Epithelial cell of prostate (primary cell): ENCODE measurements at regions not wholly inside any gene's neighbourhood (a gene's known extent, or its start where the extent isn't known, plus 50 kb on each side); places are given as distances from the start of the nearest gene placed in this dataset.

Experiments used
- DNase-seq: peaks from one replicate; pipeline ENCODE4 v3.0.0-alpha.2; 2011; ENCODE audit warnings: low read depth, low spot score
- H3K27ac ChIP-seq: fragments of 450-650 bp; 2 replicates; pipeline ENCODE4 v1.5.1; 2017; ENCODE audit warnings: mild to moderate bottlenecking

DNA sequence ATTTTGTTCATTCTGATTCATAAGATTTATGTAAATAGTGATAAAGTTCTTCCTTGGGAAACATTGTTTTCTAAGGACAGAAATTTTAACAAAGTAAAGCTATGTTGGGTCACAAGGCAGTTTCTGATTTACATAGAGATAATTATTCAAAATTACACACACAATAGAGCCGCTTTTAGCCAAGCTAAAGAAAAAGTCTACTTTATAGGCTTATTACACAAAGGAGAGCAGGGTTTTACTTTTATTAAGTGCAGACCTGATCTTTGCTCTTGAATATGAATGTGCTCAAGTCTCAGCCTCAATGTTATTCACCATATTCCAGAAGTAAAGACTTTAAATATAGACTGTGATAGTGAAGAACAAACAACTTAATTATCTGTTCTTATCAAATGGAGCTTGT is 787.8 kb upstream of the LINC00305 start:
- H3K27ac ChIP-seq = no peak overlapping the region
- DNase-seq = no peak

DNA sequence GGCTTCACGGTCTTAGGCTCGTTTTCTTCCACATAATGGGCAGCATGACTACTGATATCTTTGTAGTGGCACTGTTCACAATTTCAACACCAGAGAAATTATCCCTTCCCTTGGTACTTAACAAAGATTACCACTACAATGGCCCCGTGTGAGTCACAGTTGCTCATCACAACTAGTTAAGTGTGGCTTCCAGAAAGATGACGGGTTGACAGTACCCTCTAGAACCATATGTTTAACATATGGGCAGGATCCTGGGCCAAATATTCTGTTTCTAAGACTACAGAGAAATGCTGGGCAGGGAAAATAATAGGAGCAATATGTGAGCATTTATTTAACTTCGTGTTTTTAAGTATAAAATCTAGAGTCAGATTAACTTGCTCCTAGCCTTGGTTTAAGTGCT is 780.1 kb upstream of the LINC00305 start:
- no peak for DNase-seq
- no peak overlapping the region for H3K27ac ChIP-seq

DNA sequence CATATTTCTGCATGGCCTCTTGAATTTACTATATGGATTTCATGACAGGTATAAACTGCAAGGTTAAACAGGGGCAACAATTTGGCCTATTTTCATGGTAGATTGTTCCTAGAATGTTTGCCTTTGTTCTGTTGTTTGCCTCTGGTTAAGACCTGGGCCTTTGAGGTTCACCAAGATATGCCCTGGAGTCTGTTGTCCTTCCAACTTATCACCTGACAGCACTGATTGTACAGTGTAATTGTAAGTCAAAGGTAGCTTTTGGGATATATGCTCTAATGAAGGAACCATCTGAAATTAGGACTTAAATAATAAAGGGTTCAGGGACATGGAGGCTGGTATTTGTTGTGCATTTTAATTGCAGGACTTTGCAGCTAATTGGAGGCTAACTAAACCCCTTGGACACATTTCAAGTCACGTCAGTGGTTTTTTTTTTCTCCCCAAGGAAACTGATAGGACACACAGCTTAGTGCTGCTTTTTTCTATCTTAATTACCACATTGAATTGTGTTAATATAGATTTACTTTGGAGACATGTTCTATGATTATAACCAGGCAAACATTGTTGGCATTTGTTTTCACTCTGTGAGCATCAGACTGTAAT is 771.2 kb upstream of the LINC00305 start:
- DNase-seq = no peak
- H3K27ac ChIP-seq = no peak overlapping the region

DNA sequence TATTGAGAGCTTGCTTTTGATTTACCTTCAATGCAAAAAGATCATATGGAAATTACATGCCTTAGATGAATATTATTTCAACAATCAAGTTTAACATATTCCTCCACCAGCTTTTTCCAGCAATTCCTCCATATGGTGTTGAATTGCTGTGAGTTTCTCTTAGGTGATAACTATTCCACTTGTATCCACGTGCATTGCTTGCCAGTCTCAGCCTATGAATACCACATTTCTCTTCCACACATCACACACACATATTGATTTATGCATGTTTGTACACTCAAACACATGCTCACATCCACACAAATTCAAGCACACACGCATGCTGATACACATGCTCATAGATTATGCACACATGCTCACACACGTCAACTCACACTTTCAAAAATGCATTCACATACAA is 770.0 kb upstream of the LINC00305 start:
- no peak overlapping the region for H3K27ac ChIP-seq
- no peak for DNase-seq

DNA sequence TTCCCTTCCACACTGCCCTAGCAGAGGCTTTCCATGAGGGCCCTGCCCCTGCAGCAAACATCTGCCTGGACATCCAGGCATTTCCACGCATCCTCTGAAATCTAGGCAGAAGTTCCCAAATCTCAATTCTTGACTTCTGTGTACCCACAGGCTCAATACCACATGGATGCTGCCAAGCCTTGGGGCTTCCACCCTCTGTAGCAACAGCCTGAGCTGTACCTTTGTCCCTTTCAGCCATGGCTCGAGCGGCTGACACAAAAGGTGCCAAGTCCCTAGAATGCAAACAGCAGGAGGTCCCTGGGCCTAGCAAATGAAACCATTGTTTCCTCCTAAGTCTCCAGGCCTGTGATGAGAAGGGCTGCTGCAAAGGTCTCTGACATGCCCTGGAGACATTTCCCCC is 744.5 kb upstream of the LINC00305 start:
- no peak overlapping the region for H3K27ac ChIP-seq

DNA sequence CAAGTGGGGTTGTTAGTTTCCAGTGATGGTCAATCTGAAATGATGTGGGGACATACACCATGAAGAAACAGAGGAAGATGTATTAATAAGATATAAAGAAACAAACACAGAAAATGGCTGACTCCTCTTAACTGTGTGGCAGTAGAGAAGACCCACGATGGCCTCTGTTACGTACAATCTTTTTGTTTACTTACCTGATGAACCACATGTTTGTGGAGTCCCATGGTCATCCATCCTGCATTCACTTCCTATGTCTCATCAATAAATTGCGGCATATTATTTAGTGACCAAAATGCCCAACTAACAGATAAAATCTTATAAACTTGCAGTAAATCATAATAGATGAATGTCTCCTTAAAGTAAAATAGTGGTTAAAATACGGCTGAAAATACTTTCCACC is 740.1 kb upstream of the LINC00305 start:
- H3K27ac ChIP-seq = no peak overlapping the region
- DNase-seq = no peak

More for the DNA sequence above, 744.5 kb upstream of the LINC00305 start:
- no peak for DNase-seq

DNA sequence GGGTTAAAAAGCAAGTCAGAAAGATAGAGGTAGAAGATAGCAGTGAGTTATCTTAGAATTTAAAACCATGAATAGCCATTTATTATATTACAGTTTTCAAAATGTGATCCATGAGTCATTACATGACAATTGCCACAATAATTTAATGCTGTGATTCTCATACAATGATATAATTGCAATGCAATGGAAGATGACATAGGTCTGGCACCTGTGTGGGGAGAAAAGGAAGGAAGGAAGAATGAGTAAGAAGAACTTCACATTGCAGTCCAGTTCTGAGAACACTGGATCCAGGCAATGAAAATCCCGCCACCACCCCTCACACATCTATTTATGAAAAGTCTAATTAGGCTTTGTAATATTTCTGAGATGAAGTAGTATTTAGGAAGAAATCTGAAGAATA is 738.1 kb upstream of the LINC00305 start:
- H3K27ac ChIP-seq = no peak overlapping the region
- DNase-seq = no peak

DNA sequence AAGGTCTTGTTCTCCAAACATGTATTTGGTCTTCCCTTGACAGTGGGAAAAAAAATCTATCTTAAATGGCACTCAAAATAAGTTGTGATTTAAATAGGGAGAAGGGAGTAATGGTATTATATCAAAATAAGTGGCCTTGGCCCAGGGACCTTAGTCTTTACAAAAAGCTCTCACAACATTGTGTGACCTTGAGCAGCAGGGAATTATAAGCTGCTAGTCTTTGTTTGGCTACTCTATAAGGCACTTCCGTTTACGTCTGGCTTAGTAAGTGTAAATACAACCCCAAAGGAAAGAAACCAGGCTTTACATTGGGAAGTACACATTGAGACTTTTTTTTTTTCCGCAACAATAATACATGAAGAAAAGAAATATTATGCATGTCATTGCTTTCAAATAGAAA is 734.0 kb upstream of the LINC00305 start:
- no peak for DNase-seq
- H3K27ac ChIP-seq = no peak overlapping the region

DNA sequence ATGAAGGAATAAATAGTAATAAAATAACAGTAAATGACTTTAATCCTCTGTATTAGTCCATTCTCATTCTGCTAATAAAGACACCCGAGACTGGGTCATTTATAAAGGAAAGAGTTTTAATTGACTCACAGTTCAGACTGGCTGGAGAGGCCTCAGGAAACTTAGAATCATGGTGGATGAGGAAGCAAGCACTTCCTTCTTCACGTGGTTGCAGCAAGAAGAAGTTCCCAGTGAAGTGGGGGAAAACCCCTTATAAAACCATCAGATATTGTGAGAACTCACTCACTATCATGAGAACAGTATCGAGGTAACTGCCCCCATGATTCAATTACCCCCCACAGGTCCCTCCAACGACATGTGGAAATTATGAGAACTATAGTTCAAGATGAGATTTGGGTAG is 727.9 kb upstream of the LINC00305 start:
- no peak overlapping the region for H3K27ac ChIP-seq
- DNase-seq = no peak

DNA sequence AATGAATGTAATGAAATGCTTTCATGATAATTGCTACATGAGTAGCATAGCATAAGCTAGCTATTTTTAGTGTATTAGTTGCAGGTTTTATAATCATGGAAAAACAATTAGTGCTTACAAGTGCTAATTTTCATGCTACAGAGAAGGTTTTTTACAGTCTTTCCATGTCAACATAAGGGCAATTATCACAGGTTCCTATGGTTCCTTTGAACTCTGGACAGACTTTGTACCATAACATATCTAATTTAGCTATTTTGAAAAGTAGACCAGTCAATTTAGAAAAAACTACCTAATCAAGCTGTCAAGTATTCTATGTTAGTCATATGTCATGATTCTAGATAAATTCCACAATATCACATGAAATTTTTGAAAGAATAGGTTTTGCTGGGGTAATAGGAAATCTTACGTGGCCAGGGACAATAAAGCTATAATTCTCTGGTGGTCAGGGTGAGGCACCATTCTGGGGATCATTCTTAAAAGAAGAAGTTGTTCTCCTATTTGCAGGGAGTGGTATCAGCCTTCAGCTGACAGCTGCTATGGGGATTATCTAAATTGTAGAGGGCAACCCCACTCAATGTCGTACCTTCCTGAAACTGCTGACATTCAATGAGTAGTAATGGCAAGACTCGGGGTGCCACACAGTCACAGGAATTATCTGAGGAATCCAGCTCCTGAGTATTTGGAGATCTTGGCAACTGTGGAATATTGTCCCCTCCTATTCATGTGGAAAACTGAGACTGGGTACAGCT is 724.0 kb upstream of the LINC00305 start:
- no peak overlapping the region for H3K27ac ChIP-seq
- DNase-seq = no peak

DNA sequence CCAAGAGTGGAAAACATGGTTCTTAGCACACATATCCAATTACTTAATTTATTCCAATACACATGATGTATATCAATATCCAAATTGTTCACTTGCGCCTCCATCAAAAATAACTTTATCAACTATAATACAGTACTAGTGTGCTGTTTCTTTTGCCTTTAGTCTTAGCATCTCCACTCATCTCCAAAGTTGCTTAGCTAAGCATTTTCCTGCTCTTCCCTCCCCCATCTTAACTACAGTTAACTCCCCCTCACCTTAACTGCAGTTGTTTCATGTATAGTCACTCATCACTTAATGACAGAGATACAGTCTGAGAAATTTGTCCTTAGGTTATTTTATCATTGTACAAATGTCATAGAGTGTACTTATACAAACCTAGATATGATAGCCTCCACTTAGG is 705.2 kb upstream of the LINC00305 start:
- DNase-seq = no peak
- no peak overlapping the region for H3K27ac ChIP-seq

DNA sequence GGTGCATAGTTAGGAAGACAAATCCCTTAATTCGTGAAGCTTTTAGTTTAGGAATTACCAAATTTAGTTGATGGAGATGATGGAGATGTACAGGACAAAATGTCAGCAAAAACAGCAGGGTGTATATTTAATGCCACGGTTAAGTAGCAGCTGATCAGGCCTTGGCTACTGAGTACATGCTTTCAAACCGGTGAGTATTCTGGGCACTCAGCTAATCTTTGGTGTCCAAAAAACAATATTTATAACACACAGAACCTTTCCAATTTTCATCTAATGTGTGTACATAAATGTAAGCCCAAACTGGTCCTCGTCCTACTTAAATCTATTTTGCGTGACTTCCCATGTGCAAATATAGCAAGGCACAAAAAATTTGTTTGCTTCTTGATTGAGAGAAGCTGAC is 703.4 kb upstream of the LINC00305 start:
- DNase-seq = no peak
- no peak overlapping the region for H3K27ac ChIP-seq

DNA sequence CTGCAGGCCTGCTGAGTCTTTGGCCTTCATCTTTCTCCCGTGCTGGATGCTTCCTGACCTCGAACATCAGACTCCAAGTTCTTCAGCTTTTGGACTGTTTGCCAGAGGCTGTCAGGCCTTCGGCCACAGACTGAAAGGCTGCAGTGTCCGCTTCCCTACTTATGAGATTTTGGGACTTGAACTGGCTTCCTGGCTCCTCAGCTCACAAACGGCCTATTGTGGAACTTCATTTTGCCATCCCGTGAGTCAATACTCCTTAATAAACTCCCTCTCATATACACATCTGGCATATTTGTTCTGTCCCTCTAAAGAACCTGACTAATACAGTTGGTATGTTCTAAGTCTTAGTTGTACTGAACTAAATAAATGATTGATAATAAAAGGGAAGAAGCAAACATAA is 702.8 kb upstream of the LINC00305 start:
- DNase-seq = no peak

DNA sequence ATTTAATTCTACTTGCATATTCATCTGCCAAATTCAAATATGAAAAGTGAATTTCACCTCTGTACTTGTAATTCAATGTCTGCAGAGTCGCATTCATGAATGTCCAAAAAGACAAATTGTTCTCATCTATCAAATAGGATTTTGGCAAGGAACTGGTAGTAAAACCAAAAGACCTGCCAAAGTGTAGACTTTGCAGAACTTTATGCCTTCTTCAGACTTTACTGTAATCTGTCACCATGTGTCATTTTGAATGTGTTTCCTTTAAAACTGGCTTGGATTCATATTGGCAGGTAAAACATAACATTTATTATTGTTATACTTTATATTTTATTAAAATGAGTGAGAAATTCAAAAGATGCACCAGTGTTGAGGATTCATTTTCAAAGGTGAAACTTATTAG is 701.9 kb upstream of the LINC00305 start:
- DNase-seq = no peak
- H3K27ac ChIP-seq = no peak overlapping the region

More for the DNA sequence above, 702.8 kb upstream of the LINC00305 start:
- no peak overlapping the region for H3K27ac ChIP-seq

DNA sequence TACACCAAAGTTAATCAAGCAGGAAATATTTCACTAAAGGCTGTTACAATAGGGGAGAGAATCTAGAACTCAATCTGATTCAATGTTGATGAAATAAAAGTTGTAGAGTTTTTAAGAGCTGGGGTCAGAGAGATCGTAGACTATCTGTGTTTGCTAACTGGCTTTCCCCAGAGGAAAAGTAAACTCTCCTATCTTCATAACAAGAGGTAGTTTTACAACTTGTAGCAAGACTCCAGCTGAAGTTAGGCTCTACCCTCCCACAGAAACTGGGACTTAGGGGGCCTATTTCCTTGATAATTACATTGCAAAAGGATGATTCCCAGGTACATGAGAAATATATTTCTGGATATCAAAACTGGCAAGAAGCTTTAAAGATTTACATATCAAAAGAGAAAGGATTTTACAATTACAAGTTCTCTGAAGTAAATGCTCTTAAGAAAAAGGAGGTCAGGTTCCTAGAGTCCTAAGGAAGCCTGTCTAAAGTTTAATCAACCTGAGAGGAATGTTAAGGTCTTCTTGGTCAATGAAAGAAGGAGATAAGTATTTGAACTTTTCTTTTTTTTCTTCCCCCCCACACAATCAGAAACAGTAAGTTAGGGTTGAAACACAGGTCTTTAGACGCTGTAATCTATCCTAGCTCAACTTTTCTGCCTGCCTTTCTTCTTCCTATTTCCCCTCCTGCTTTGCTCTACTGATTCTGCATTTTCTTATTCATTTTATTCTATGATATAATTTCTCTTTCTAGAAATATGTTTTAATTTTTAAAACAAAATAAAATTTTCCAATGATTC is 692.2 kb upstream of the LINC00305 start:
- no peak for DNase-seq

DNA sequence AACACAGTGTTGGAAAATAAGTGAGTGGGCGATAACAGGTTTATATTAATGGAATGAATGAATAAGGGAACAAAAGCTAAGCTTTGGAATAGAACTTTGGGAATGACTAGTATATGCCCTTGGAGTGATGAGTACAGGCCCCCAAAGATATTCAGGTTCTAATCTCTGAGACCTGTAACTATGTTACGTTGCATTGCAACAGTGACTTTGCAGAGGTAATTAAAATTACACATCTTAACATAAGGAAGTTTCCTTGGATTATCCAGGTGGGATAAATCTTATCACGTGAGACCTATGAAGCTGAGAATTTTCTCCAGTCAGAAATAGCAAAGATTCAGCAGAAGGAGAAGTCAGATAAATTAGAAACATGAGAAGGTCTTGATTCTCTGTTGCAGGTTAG is 661.5 kb upstream of the LINC00305 start:
- no peak overlapping the region for H3K27ac ChIP-seq
- no peak for DNase-seq

More for the DNA sequence above, 692.2 kb upstream of the LINC00305 start:
- no peak overlapping the region for H3K27ac ChIP-seq

DNA sequence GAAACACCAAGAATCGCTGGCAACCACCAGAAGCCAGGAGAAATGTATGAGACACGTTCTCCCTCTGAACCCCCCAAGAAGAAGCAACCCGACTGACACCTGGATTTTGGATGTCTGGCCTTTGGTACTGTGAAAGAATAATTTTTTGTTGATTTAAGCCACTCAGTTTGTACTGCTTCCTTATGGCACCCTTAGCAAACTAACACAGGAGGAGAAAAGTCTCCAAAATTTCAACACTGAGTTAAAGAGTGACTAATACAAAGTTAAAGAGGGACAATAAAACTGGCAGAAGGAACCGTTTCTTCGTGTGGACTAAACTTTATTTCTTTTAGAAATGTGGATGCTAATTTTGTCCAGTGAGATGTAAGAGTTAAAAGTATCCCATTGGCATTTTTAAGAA is 660.9 kb upstream of the LINC00305 start:
- no peak overlapping the region for H3K27ac ChIP-seq
- DNase-seq = no peak

DNA sequence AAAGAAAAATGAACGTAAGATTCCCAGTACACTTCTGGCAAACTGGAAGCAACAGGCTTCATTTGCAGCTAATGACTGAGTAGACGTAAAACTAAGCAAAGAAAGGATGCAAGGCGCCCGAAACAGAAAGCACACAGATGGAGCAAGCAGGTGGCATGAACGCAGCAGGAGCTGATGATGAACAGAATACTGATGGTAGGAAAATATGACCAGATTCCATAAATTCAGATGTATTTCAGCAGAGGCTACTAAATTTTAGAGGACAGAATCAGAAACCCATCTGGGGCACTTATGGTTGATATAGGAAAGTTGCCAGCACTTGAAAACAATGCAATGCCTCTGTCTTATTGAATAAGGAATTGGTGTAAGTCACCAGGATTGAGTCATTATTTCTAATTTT is 658.7 kb upstream of the LINC00305 start:
- no peak for DNase-seq
- no peak overlapping the region for H3K27ac ChIP-seq

DNA sequence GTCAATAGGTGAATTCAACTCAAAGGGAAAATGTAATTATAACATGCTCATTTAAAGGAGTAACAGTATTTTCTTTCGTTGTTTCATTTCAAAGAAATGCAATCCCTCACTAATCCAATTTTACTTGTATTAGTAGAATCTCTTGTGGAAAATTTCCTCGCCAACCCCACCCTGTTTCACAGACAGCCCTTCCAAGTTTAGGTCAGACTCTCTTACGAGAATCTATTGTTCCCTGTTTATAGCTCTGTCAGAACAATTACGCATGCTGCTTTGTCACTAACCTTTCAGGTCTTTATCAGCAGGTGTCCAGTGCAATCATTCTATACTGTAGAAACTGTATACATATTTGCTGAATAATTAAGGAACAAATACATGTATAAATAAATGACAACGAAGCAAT is 657.8 kb upstream of the LINC00305 start:
- no peak for DNase-seq
- no peak overlapping the region for H3K27ac ChIP-seq

DNA sequence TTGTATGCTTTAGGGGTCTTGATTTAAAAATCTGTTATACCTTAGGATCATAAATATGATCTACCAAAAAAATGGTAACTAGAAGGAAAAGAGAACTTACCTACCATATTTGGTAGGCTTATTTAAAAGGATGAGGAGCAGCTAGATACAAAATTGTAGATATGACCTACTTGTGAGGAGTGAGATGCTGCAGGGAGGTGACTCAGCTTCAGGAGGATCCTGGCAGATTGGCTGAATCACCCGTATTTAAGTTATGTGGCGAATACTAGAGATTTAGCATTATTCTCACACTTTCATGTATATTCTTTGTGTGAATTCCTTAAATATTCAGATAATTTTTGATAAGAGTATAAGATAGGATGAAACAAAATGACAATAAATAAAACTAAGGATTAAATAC is 657.3 kb upstream of the LINC00305 start:
- DNase-seq = no peak
- H3K27ac ChIP-seq = no peak overlapping the region

DNA sequence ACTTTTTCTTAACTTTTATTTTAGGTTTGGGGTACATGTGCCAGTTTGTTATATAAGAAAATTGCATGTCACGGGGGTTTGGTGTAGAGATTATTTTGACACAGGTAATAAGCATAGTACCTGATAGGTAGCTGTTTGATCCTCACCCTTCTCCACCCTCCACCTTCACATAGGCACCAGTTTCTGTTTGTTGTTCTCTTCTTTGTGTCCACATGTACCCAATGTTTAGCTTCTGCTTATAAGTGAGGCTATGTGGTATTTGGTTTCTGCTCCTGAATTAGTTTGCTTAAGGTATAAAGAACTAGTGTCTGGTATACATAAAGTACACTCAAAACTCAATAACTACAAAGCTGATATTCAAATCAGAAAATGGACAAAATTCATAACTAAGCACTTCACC is 654.6 kb upstream of the LINC00305 start:
- DNase-seq = no peak
- H3K27ac ChIP-seq = no peak overlapping the region
